ENCODE measurements at regions not wholly inside any gene's neighbourhood (a gene's known extent, or its start where the extent isn't known, plus 50 kb on each side); places are given as distances from the start of the nearest gene placed in this dataset.
A peak's percentile ranks its signal among the peaks of the same experiment; 100 is the strongest.

- no peak for DNase-seq
Measured at GRCh38 chr10:78787125-78787524, 281.6 kb upstream of the ZMIZ1 start.

GRCh38 chr10:78794736-78795455 is 273.9 kb upstream of the ZMIZ1 start:
- no peak for DNase-seq

GRCh38 chr10:78798976-78799730 is 269.6 kb upstream of the ZMIZ1 start:
- DNase-seq, result no peak

GRCh38 chr10:78800006-78800405 is 268.8 kb upstream of the ZMIZ1 start:
- DNase-seq, result no peak

- DNase-seq, result no peak
Measured at GRCh38 chr10:78800535-78801320, 268.0 kb upstream of the ZMIZ1 start.

- DNase-seq, result no peak
Measured at GRCh38 chr10:78802431-78802830, 266.3 kb upstream of the ZMIZ1 start.

- peak; percentile 74 for DNase-seq
Measured at GRCh38 chr10:78802866-78803265, 265.9 kb upstream of the ZMIZ1 start.

- no peak for DNase-seq
Measured at GRCh38 chr10:78803710-78804109, 265.1 kb upstream of the ZMIZ1 start.

- no peak for DNase-seq
Measured at GRCh38 chr10:78804411-78805032, 264.2 kb upstream of the ZMIZ1 start.

GRCh38 chr10:78805176-78805575 is 263.6 kb upstream of the ZMIZ1 start:
- peak; percentile 13 for DNase-seq

- no peak for DNase-seq
Measured at GRCh38 chr10:78806681-78807221, 262.0 kb upstream of the ZMIZ1 start.

- no peak for DNase-seq
Measured at GRCh38 chr10:78807504-78808203, 261.1 kb upstream of the ZMIZ1 start.

GRCh38 chr10:78808286-78808685 is 260.5 kb upstream of the ZMIZ1 start:
- no peak for DNase-seq

- DNase-seq, result no peak
Measured at GRCh38 chr10:78808736-78809367, 259.9 kb upstream of the ZMIZ1 start.

GRCh38 chr10:78811174-78811573 is 257.6 kb upstream of the ZMIZ1 start:
- no peak for DNase-seq

- DNase-seq, result no peak
Measured at GRCh38 chr10:78812571-78813318, 256.0 kb upstream of the ZMIZ1 start.

- no peak for DNase-seq
Measured at GRCh38 chr10:78813526-78813925, 255.2 kb upstream of the ZMIZ1 start.

- DNase-seq, result no peak
Measured at GRCh38 chr10:78813998-78814399, 254.8 kb upstream of the ZMIZ1 start.

- no peak for DNase-seq
Measured at GRCh38 chr10:78814407-78814806, 254.4 kb upstream of the ZMIZ1 start.

- DNase-seq, result no peak
Measured at GRCh38 chr10:78815702-78816334, 252.9 kb upstream of the ZMIZ1 start.
